ENCODE measurements at regions not wholly inside any gene's neighbourhood (a gene's known extent, or its start where the extent isn't known, plus 50 kb on each side); places are given as distances from the start of the nearest gene placed in this dataset.

- no peak for TF ChIP-seq CTCF (conservative IDR thresholded peaks at IDR 0.05)
- no peak for TF ChIP-seq ZFX (IDR thresholded peaks at IDR 0.05)
Measured at GRCh38 chr18:46411867-46412690, 244.9 kb downstream of the LOXHD1 start.

Data from C4-2B (cell line).